ENCODE measurements at regions not wholly inside any gene's neighbourhood (a gene's known extent, or its start where the extent isn't known, plus 50 kb on each side); places are given as distances from the start of the nearest gene placed in this dataset.

DNA sequence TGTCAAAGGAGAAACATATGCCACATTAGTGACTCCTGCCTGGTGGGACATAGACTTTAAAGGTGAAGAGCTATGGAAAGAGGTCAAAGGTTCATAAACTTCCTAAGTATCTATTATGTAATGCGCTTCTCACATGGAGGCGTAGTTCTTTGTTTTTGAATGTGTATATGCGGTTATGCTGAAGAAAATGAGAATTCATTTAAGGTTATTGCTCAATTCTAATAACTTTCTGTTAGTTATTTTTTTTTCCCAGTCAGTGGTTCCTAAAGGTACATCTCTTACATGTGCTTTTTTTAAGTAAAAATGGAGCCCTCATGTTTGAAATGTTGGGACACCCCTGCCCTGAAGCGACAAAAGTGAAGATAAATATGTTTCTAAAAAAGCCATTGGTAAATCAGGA, 156.2 kb downstream of the SPATA31D1 start:
- no peak for TF ChIP-seq POLR2A (IDR thresholded peaks at IDR 0.05)
- TF ChIP-seq CTCF (IDR thresholded peaks at IDR 0.05): no peak
- no peak for TF ChIP-seq POLR2AphosphoS5 (IDR thresholded peaks at IDR 0.05)
- TF ChIP-seq EP300 (IDR thresholded peaks at IDR 0.05; ENCODE audit: low read depth): no peak

Data from transverse colon (tissue), 4 donors.